ENCODE measurements at regions not wholly inside any gene's neighbourhood (a gene's known extent, or its start where the extent isn't known, plus 50 kb on each side); places are given as distances from the start of the nearest gene placed in this dataset.

- no peaks in the 10 kb centered on the region for H3K27me3 ChIP-seq (ENCODE audit: control insufficient read depth, insufficient read depth, low read length)
- TF ChIP-seq TCF7L2 (IDR thresholded peaks at IDR 0.05; ENCODE audit: low read depth, low read length) (no peak), POLR2AphosphoS5 (IDR thresholded peaks at IDR 0.05; ENCODE audit: low read depth, low read length) (no peak), SIN3A (IDR thresholded peaks at IDR 0.05; ENCODE audit: borderline replicate concordance, insufficient read depth, low read depth, low read length) (no peak)
- TF ChIP-seq, protein P1, sequence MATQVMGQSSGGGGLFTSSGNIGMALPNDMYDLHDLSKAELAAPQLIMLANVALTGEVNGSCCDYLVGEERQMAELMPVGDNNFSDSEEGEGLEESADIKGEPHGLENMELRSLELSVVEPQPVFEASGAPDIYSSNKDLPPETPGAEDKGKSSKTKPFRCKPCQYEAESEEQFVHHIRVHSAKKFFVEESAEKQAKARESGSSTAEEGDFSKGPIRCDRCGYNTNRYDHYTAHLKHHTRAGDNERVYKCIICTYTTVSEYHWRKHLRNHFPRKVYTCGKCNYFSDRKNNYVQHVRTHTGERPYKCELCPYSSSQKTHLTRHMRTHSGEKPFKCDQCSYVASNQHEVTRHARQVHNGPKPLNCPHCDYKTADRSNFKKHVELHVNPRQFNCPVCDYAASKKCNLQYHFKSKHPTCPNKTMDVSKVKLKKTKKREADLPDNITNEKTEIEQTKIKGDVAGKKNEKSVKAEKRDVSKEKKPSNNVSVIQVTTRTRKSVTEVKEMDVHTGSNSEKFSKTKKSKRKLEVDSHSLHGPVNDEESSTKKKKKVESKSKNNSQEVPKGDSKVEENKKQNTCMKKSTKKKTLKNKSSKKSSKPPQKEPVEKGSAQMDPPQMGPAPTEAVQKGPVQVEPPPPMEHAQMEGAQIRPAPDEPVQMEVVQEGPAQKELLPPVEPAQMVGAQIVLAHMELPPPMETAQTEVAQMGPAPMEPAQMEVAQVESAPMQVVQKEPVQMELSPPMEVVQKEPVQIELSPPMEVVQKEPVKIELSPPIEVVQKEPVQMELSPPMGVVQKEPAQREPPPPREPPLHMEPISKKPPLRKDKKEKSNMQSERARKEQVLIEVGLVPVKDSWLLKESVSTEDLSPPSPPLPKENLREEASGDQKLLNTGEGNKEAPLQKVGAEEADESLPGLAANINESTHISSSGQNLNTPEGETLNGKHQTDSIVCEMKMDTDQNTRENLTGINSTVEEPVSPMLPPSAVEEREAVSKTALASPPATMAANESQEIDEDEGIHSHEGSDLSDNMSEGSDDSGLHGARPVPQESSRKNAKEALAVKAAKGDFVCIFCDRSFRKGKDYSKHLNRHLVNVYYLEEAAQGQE (IDR thresholded peaks at IDR 0.05; ENCODE audit: insufficient read depth in 1 of 2, low read depth in 2 of 2, low read length in 1 of 2) = no peak
- TF ChIP-seq, protein P2, sequence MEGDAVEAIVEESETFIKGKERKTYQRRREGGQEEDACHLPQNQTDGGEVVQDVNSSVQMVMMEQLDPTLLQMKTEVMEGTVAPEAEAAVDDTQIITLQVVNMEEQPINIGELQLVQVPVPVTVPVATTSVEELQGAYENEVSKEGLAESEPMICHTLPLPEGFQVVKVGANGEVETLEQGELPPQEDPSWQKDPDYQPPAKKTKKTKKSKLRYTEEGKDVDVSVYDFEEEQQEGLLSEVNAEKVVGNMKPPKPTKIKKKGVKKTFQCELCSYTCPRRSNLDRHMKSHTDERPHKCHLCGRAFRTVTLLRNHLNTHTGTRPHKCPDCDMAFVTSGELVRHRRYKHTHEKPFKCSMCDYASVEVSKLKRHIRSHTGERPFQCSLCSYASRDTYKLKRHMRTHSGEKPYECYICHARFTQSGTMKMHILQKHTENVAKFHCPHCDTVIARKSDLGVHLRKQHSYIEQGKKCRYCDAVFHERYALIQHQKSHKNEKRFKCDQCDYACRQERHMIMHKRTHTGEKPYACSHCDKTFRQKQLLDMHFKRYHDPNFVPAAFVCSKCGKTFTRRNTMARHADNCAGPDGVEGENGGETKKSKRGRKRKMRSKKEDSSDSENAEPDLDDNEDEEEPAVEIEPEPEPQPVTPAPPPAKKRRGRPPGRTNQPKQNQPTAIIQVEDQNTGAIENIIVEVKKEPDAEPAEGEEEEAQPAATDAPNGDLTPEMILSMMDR (IDR thresholded peaks at IDR 0.05) = no peak
- intact Hi-C loops (cut with micrococcal nuclease; ENCODE audit: unreplicated experiment) = no loop called here
- ChIA-PET POLR2A (no interaction called here), CTCF (no interaction called here)
- H3K36me3 ChIP-seq (ENCODE audit: control insufficient read depth, insufficient read depth, low read length) = no peaks in the 10 kb centered on the region
- DNase-seq (ENCODE audit: low read depth, low spot score) (no peak), ATAC-seq (no peak)
- no peaks in the 10 kb centered on the region for H3K9me3 ChIP-seq (ENCODE audit: control insufficient read depth, insufficient read depth, low read depth, low read length)
- BruUV-seq (replicated peaks) = no TSS peak
- no peak overlapping the region for H3K27ac ChIP-seq (ENCODE audit: low read length)
- in situ Hi-C loops (cut with HindIII; ENCODE audit: low pct_unique_long_range_greater_than_20kb, low sequenced_read_pairs) = no loop called here
- no peak overlapping the region for H3K4me3 ChIP-seq (ENCODE audit: low read depth in 2 of 2, low read length in 2 of 2)
- H3K4me1 ChIP-seq (ENCODE audit: control insufficient read depth, insufficient read depth, low read length) = no peaks in the 10 kb centered on the region
Measured at GRCh38 chr16:74101379-74102137, 195.1 kb upstream of the PSMD7 start.

- TF ChIP-seq POLR2AphosphoS5 (IDR thresholded peaks at IDR 0.05; ENCODE audit: low read depth, low read length) = no peak
- TF ChIP-seq TCF7L2 (IDR thresholded peaks at IDR 0.05; ENCODE audit: low read depth, low read length) = no peak
- TF ChIP-seq, protein P2 (IDR thresholded peaks at IDR 0.05) = no peak
- TF ChIP-seq, protein P1 (IDR thresholded peaks at IDR 0.05; ENCODE audit: insufficient read depth in 1 of 2, low read depth in 2 of 2, low read length in 1 of 2) = no peak
- no peak for TF ChIP-seq SIN3A (IDR thresholded peaks at IDR 0.05; ENCODE audit: borderline replicate concordance, insufficient read depth, low read depth, low read length)
- no TSS peak for BruUV-seq (replicated peaks)
- ATAC-seq (no peak), DNase-seq (ENCODE audit: low read depth, low spot score) (no peak)
- ChIA-PET CTCF (no interaction called here), POLR2A (no interaction called here)
- in situ Hi-C loops (cut with HindIII; ENCODE audit: low pct_unique_long_range_greater_than_20kb, low sequenced_read_pairs) = no loop called here
- Histone ChIP-seq H3K4me3 (ENCODE audit: low read depth in 2 of 2, low read length in 2 of 2) (no peak overlapping the region), H3K36me3 (ENCODE audit: control insufficient read depth, insufficient read depth, low read length) (no peaks in the 10 kb centered on the region), H3K4me1 (ENCODE audit: control insufficient read depth, insufficient read depth, low read length) (no peaks in the 10 kb centered on the region), H3K27ac (ENCODE audit: low read length) (no peak overlapping the region), H3K27me3 (ENCODE audit: control insufficient read depth, insufficient read depth, low read length) (no peaks in the 10 kb centered on the region), H3K9me3 (ENCODE audit: control insufficient read depth, insufficient read depth, low read depth, low read length) (no peaks in the 10 kb centered on the region)
- intact Hi-C loops (cut with micrococcal nuclease; ENCODE audit: unreplicated experiment) = no loop called here
Measured at GRCh38 chr16:74100395-74101326, 196.0 kb upstream of the PSMD7 start.

Measured in Panc1 (cell line).